ENCODE measurements at regions not wholly inside any gene's neighbourhood (a gene's known extent, or its start where the extent isn't known, plus 50 kb on each side); places are given as distances from the start of the nearest gene placed in this dataset.

DNA sequence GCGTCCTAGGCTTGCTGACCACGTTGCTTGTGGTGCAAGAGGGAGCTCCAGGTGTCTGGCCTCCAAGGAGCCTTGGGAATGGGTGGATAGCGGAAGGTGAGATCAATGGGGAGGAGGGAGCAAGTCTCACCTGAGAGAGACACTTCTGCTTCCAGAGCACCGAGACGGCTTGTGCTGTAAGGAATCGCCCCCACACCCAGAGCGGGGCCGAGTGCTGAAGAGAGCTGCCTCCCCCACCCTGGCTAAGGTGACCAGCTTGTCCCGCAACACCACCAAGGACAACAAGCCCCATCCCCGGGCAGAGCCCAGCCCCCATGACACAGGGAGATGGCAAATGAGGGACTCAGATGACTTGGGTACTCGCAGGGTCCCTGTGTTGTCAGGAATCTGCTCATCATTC is 485.6 kb downstream of the NPHP4 start:
- TF ChIP-seq, protein P1, sequence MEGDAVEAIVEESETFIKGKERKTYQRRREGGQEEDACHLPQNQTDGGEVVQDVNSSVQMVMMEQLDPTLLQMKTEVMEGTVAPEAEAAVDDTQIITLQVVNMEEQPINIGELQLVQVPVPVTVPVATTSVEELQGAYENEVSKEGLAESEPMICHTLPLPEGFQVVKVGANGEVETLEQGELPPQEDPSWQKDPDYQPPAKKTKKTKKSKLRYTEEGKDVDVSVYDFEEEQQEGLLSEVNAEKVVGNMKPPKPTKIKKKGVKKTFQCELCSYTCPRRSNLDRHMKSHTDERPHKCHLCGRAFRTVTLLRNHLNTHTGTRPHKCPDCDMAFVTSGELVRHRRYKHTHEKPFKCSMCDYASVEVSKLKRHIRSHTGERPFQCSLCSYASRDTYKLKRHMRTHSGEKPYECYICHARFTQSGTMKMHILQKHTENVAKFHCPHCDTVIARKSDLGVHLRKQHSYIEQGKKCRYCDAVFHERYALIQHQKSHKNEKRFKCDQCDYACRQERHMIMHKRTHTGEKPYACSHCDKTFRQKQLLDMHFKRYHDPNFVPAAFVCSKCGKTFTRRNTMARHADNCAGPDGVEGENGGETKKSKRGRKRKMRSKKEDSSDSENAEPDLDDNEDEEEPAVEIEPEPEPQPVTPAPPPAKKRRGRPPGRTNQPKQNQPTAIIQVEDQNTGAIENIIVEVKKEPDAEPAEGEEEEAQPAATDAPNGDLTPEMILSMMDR (IDR thresholded peaks at IDR 0.05), result no peak
- TF ChIP-seq POLR2A (IDR thresholded peaks at IDR 0.05), result no peak
